ENCODE measurements at regions not wholly inside any gene's neighbourhood (a gene's known extent, or its start where the extent isn't known, plus 50 kb on each side); places are given as distances from the start of the nearest gene placed in this dataset.

DNA sequence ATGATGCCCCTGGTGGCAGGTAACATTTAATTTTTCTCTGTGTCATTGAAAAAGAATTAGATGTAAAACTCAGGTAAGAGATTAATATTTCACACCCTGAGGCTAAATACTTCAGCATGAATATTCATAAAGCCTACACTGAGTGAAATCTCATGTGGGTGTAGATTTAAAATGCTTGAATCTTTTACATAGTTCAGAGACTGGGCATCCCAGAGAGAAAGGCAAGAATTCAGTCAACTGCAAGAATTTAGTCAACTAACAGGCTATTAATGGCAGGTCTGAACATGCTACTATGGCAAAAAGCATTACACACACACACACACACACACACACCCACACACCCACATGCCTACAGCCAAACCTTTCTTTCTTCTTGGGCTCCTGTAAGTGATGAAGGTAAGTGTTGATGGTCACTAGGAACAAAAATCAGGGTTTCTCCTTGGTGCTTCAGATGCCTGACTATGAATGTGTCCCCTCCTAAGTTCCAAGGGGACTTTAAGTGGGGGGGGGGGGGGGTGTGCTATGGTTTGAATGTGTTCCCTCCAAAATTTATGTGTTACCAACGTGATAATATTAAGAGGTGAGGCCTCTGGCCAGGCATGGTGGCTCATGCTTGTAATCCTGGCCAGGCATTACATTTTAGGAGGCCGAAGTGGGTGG is 63.7 kb upstream of the PSMD7 start:
- Histone ChIP-seq H3K9me3 (no peaks in the 10 kb centered on the region), H3K4me3 (no peak overlapping the region), H3K4me2 (no peak overlapping the region), H3K36me3 (no peaks in the 10 kb centered on the region), H3K27ac (no peak overlapping the region), H3K9ac (no peak overlapping the region), H4K20me1 (no peaks in the 10 kb centered on the region), H3K27me3 (no peaks in the 10 kb centered on the region), H3K4me1 (no peaks in the 10 kb centered on the region)
- TF ChIP-seq Cebpa-rat (IDR thresholded peaks at IDR 0.05) = no peak

DNA sequence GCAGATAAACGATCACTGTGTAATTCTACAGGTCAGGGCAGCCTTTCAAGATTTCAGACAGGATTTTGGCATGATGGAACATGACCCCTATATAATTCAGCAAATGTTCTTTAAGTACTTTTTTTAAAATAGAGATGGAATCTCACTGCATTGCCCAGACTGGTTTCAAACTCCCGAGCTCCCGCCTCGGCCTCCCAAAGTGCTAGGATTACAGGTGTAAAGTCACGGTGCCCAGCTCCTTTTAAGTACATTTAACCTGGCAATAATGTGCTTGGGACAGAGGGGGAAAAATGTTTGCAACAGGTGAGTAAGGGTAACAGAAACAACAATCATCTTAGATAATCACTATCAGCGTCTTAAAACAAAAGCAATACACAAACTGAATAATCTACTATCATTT is 66.5 kb upstream of the PSMD7 start:
- Histone ChIP-seq H3K9me3 (no peaks in the 10 kb centered on the region), H3K36me3 (no peaks in the 10 kb centered on the region), H4K20me1 (no peaks in the 10 kb centered on the region), H3K4me1 (no peaks in the 10 kb centered on the region), H3K27ac (no peak overlapping the region), H3K27me3 (no peaks in the 10 kb centered on the region), H3K9ac (no peak overlapping the region), H3K4me3 (no peak overlapping the region), H3K4me2 (no peak overlapping the region)
- TF ChIP-seq Cebpa-rat (IDR thresholded peaks at IDR 0.05) = no peak

DNA sequence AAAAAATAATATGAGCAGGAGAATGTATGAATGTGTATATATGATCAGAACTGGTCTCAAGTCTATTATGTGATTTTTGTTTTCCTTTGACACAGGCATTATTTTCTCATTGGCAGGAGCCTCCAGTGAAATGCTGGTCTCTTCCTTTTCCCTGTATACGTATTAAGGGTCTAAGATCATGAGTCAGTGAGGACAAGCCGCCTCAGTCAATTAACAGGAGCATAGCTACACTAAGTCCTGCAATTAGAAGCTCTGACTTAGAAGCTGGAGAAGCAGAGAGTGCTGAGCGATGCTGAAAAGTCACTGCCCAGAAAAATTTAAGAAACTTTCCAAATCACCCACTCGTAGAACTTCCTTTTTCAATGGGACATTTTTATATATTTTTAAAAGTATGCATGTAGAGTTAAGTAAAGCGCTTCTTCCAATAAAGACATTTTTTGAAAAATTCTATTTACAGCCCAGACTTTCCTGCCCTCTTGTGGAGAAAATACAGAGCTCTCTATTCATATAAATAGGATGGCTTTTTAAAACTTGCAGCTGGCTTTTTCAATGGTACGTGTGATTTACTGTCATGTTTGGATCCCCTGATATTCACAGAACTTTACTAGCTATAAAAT is 70.2 kb upstream of the PSMD7 start:
- Histone ChIP-seq H4K20me1 (no peaks in the 10 kb centered on the region), H3K9ac (no peak overlapping the region), H3K4me1 (no peaks in the 10 kb centered on the region), H3K9me3 (no peaks in the 10 kb centered on the region), H3K27ac (no peak overlapping the region), H3K4me2 (no peak overlapping the region), H3K36me3 (no peaks in the 10 kb centered on the region), H3K4me3 (no peak overlapping the region), H3K27me3 (no peaks in the 10 kb centered on the region)
- TF ChIP-seq Cebpa-rat (IDR thresholded peaks at IDR 0.05) = no peak

DNA sequence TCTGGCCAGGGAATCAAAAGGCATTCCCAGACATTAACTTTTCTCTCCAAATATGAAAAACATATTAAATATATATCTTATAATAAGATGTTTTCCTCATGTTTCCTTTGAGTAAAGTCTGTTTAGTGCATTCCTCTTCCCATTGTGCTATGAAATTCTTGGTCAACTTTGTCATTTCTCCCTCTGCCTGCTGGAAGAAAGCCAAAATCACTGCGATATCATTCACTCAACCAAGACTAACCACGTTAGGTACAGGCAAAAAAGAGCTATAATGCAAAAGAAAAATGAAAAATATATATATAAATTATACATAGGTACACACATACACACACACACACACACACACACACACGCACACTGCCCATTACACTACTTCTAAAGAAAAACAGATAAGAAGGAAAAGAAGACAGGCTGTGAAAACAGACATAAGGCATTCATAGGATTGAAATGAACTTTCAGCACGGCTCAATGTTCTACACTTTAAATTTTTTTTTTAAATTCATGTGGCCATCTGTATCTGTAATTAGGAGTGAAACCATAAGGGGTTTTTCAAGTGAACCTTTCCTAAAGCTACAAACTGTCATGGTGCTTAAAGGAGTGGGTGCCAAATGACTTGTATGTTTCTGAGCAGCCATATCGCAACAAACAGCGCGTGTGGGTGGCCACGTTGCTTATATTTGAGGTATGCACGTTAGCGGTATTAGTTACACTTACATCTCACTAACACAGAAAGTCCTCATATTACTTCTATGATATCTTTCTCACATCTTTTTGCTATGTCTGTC is 71.6 kb upstream of the PSMD7 start:
- H3K36me3 ChIP-seq = no peaks in the 10 kb centered on the region
- H3K27me3 ChIP-seq = no peaks in the 10 kb centered on the region
- H4K20me1 ChIP-seq = no peaks in the 10 kb centered on the region
- H3K27ac ChIP-seq = no peak overlapping the region
- H3K4me3 ChIP-seq = no peak overlapping the region
- no peak overlapping the region for H3K4me2 ChIP-seq
- no peak overlapping the region for H3K9ac ChIP-seq
- H3K9me3 ChIP-seq = no peaks in the 10 kb centered on the region
- no peaks in the 10 kb centered on the region for H3K4me1 ChIP-seq
- no peak for TF ChIP-seq Cebpa-rat (IDR thresholded peaks at IDR 0.05)

DNA sequence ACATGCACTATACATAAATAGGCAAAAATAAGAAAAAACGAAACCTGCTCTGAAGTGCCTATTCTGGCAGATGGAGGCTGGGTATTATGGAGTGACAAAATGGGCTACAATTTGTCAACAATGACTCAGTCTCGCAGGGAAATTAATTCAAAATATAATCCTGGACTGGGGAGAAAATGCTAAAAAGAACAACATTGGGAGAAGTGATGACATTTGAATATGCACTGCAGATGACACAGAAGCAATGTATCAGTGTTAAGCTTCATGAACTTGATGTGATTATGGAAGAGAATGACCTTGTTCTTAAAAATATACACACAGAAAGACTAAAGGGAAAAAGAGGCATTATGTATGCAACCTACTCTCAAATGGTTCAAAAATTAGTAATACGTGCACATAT is 74.8 kb upstream of the PSMD7 start:
- Histone ChIP-seq H3K9me3 (no peaks in the 10 kb centered on the region), H3K4me3 (no peak overlapping the region), H4K20me1 (no peaks in the 10 kb centered on the region), H3K9ac (no peak overlapping the region), H3K4me1 (no peaks in the 10 kb centered on the region), H3K36me3 (no peaks in the 10 kb centered on the region), H3K27ac (no peak overlapping the region), H3K27me3 (no peaks in the 10 kb centered on the region), H3K4me2 (no peak overlapping the region)
- TF ChIP-seq Cebpa-rat (IDR thresholded peaks at IDR 0.05) = no peak

DNA sequence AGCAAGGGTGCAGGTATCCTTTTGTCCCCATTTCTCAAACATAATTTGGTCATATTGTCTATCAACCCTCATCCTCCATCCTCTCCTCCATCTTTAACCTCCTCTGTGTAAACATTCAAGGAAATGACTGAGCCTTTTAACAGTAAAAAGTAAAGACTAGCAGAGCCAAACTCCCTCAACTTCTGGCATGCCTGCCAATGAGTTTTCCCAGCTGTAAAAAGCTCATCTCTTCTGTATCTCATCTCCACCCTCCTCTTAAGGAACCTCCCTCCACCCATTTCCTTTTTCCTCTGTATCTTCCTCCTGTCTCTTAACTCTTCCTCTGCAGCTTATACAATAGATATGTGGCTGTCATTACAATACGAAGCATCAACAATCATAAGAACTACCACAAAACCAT is 76.9 kb upstream of the PSMD7 start:
- H3K4me3 ChIP-seq = no peak overlapping the region
- no peak overlapping the region for H3K27ac ChIP-seq
- H3K4me2 ChIP-seq = no peak overlapping the region
- no peaks in the 10 kb centered on the region for H3K27me3 ChIP-seq
- H3K36me3 ChIP-seq = no peaks in the 10 kb centered on the region
- no peaks in the 10 kb centered on the region for H4K20me1 ChIP-seq
- TF ChIP-seq Cebpa-rat (IDR thresholded peaks at IDR 0.05) = no peak
- H3K9me3 ChIP-seq = no peaks in the 10 kb centered on the region
- H3K9ac ChIP-seq = no peak overlapping the region
- H3K4me1 ChIP-seq = no peaks in the 10 kb centered on the region

DNA sequence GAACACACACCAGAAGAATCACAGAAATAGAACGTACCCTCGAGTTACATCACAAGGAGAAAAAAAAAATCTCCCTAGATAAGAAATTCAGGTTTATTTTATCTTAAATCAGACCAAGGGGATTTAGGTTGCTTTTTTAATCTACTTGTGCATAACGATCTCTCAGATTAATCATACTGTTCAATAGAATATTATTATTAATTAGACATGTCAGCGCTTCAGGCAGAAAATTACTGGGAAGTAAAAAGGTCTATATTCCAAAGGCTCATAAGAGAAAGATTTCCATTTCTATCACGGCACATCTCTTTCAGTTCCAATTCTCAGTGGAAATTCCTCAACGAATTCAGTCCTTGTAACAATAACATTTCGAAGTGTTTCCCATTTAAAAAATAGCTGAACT is 77.7 kb upstream of the PSMD7 start:
- H3K9ac ChIP-seq = no peak overlapping the region
- H3K4me1 ChIP-seq = no peaks in the 10 kb centered on the region
- H3K27ac ChIP-seq = no peak overlapping the region
- no peak overlapping the region for H3K4me3 ChIP-seq
- H4K20me1 ChIP-seq = no peaks in the 10 kb centered on the region
- no peaks in the 10 kb centered on the region for H3K27me3 ChIP-seq
- no peak overlapping the region for H3K4me2 ChIP-seq
- no peaks in the 10 kb centered on the region for H3K9me3 ChIP-seq
- TF ChIP-seq Cebpa-rat (IDR thresholded peaks at IDR 0.05) = no peak
- H3K36me3 ChIP-seq = no peaks in the 10 kb centered on the region

DNA sequence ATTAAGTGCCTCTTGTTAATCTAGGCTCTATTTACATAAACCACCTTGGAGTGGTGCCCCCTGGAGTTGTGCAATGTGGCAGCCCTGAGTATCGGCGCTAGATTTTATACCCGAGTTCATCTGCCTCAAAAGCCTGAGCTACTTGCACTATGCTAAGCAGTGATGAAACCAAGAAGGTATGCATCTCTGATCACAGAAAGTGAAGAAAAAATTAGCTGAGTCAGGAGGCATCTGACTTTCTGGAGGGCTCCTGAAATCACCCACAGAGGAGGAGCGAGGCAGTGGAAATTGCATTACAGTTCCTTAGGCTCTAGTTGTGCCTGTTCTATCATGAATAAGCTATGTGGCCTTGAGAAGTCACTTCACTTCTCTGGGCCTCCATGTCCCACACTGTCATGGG is 80.3 kb upstream of the PSMD7 start:
- Histone ChIP-seq H3K4me3 (no peak overlapping the region), H3K4me2 (no peak overlapping the region), H4K20me1 (no peaks in the 10 kb centered on the region), H3K9ac (no peak overlapping the region), H3K27me3 (no peaks in the 10 kb centered on the region), H3K9me3 (no peaks in the 10 kb centered on the region), H3K4me1 (no peaks in the 10 kb centered on the region), H3K36me3 (no peaks in the 10 kb centered on the region), H3K27ac (no peak overlapping the region)
- no peak for TF ChIP-seq Cebpa-rat (IDR thresholded peaks at IDR 0.05)

DNA sequence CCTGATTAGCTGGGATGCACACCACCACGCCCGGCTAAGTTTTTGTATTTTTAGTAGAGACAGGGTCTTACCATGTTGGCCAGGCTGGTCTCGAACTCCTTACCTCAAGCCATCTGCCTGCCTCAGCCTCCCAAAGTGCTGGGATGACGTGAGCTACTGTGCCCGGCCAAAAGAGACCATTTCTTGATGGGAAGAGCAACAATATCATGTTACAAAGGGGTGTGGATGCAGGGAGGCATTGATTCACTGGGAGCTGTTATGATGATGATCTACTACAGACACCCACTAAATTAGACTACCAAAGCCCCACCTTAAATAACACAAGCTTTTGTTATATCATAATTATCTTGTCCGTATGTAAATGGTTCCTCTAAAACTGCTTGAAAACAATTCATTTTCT is 81.4 kb upstream of the PSMD7 start:
- no peaks in the 10 kb centered on the region for H4K20me1 ChIP-seq
- no peak overlapping the region for H3K9ac ChIP-seq
- no peak overlapping the region for H3K4me3 ChIP-seq
- TF ChIP-seq Cebpa-rat (IDR thresholded peaks at IDR 0.05) = no peak
- no peaks in the 10 kb centered on the region for H3K27me3 ChIP-seq
- no peaks in the 10 kb centered on the region for H3K4me1 ChIP-seq
- H3K4me2 ChIP-seq = no peak overlapping the region
- H3K9me3 ChIP-seq = no peaks in the 10 kb centered on the region
- H3K27ac ChIP-seq = no peak overlapping the region
- no peaks in the 10 kb centered on the region for H3K36me3 ChIP-seq

DNA sequence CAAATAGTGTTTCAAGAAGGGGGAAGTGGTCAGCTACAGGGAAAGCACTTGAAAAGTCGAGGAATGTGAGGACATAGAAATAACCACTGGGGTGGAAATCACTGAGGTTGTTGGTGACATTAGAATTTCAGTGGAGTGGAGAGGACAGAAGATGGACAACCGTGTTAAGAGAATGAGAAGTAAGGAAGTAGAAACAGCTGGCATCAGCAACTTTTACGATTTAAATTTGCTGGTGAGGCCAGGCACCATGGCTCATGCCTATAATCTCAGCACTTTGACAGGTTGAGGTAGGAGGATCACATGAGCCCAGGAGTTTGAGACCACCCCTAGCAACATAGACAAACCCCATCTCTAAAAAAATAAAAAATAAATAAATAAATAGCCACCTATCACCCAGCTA is 83.2 kb upstream of the PSMD7 start:
- Histone ChIP-seq H3K4me1 (no peaks in the 10 kb centered on the region), H3K9ac (no peak overlapping the region), H3K36me3 (no peaks in the 10 kb centered on the region), H3K9me3 (no peaks in the 10 kb centered on the region), H3K27me3 (no peaks in the 10 kb centered on the region), H3K4me2 (no peak overlapping the region), H4K20me1 (no peaks in the 10 kb centered on the region), H3K27ac (no peak overlapping the region), H3K4me3 (no peak overlapping the region)
- no peak for TF ChIP-seq Cebpa-rat (IDR thresholded peaks at IDR 0.05)

Data from BLaER1 (cell line).